GM18907 (cell line): ENCODE measurements at regions not wholly inside any gene's neighbourhood (a gene's known extent, or its start where the extent isn't known, plus 50 kb on each side); places are given as distances from the start of the nearest gene placed in this dataset.
"Not testable (repeated sequence)": the region's sequence is repeated elsewhere in the genome, so short reads cannot be mapped to it uniquely, and the experiment has no call there.

Experiments
- ATAC-seq: cut with Tn5 transposase; IDR thresholded peaks from one replicate; pipeline ENCODE4 v1.9.1; 2021; ENCODE audit warnings: mild to moderate bottlenecking, moderate library complexity; ENCODE audit not compliant: unreplicated experiment

DNA sequence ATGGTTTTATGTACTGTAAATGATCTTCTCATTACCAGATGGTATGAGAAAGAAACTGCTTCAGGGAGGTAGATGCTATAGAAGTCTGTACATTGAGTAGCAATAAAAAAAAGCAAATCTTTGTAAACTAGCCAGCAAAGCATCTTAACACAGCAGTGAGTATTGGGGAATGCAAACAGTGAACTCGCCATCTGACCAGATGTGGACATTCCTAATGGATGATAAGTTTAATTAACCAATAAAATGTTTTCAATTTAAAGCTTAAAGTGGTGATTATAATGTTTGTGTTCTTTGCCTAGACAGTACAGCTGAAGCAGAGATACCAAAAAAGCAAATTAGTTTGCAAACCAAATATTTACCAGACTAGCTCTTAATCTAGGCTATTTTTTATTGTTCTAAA lies 1144.2 kb downstream of the FAT4 start:
- ATAC-seq, result no peak

DNA sequence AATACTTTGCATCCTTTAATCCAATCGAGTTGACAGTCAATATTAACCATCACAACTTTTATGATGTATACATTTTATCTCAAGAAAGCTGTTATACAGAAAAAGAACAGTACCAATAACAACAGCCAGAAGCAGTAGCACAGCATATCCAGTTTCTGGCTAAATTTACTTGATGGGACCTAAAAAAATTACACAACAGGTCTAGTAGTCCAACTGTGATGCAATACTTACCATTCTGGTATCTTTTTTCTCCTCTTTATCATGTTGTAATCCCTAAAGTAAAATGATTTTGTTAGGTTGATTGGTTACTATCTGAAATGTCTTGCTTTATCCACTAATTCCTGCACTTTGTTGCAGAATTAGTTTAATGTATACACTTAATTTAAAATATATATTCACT lies 1150.6 kb downstream of the FAT4 start:
- ATAC-seq, result no peak

DNA sequence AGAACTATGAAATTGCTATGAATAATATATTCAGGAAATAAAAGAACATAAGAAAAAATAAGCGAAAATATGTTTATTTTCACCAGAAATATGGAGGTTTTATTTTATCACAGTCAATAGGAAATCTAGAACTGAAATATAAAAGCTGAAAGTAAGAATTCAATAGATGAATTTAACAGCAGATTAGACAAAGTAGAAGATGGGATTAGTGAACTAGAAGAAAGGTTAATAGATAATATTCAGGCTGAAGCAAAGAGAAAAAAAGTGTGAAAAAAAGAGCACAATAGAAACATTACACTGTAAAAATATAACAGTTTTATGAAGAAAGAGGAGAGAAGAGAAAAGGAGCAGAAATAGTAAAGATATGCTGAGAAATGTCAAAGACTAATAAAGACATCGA lies 1152.1 kb downstream of the FAT4 start:
- ATAC-seq, result no peak

DNA sequence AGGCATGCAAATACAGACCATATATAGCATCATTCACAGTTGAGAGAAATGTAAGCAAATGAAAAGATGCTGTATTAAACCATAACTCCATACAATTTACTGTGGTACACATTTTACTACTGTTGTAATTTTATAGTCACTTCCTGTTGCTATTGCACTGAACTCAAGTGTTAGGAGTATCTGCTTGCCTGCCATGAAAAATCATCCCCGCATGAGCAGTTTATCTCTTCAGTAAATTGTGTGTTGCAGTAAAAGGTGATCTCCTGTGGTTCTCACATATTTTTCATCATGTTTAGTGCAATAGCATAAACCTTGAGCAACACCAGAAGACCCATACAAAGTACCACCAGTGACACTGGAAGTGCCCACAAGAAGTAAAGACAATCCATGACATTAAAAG lies 1153.4 kb downstream of the FAT4 start:
- no peak for ATAC-seq

DNA sequence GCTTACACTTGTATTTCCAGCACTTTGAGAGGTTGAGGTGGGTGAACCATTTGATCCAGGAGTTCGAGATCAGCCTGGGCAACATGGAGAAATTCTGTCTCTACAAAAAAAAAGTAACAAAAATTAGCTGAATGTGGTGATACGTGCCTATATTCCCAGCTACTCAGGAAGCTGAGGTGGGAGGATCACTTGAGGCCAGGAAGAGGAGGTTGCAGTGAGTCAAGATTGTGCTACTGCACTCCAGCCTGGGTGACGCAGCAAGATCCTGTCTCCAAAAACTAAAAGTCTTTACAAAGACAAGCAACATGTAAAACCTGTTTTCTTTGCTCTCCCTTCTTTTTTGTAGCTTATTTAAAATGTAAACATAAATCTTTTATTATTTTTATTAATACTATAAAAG lies 1156.1 kb downstream of the FAT4 start:
- no peak for ATAC-seq

DNA sequence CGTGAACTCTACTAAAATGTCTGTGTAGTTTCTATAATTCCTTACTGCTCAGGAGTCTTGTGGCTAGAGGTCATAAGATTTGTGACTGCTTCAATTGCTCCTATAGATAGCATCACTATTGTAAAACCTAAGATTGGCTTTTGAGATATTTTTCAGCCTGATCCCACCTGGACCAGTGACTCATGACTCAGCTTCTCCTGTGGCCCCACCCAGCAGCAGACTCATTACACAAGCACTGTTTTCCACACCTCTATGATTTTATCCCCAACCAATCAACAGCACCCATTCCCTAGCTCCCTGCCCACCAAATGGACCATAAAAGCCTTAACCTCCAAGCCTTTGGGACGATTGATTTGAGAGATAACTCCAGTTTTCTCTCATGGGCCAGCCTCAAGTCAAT lies 1157.0 kb upstream of the INTU start:
- no peak for ATAC-seq

DNA sequence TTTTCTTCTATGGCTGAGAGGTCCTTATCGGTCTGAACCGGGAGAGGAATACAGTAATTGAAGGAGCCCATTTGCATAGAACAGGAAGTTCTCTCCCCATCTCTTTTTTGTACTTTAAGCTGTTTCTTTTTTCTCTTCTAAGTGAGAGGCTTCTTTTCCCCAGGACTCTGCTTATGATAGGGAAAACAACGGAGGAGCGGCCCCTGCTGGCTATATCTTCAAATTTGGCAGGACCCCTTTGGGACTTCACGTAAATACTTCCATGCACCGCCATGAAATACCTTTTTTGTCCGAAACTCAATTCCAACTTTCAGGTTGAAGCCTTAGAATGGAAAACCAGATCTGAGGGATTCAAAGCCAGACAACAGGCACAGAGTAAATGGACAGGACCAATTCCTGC lies 1153.0 kb upstream of the INTU start:
- ATAC-seq, result no peak

DNA sequence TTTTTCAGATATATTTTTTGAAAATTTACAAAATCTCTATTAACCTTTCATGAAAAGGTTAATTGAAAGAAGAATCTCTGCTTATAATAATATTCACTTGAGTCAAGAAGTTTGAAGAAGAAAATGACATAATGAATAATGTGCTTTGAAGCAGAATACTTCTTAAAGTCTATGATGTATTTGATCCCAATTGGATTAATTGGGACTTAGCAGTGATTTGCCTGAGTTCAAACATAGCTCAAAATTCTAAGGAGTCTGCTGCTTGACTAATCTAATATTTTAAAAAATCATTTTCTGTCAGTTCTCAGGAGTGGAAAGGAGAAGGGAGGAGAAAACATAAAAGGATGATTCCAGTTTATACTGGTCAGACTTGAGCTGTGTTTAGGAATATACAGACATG lies 1150.4 kb upstream of the INTU start:
- no peak for ATAC-seq

DNA sequence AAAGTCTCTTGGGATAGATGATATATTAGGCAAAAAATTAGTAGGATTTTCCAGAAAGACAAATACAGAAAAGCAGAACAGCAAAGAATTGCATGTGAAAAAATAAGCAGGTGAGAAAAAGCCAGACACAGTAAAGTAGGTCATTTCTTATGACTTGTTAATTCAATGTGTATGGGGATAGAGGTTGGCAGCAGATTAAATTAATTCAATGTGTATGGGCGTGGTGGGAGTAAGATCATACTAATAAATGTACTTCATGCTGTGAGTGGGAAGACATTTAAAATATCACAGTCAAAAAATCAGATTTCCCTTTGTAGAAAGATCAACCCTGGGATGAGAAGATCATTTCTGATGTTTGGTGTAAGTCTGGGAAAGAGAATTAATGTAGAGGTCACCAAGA lies 1146.4 kb upstream of the INTU start:
- ATAC-seq, result no peak

DNA sequence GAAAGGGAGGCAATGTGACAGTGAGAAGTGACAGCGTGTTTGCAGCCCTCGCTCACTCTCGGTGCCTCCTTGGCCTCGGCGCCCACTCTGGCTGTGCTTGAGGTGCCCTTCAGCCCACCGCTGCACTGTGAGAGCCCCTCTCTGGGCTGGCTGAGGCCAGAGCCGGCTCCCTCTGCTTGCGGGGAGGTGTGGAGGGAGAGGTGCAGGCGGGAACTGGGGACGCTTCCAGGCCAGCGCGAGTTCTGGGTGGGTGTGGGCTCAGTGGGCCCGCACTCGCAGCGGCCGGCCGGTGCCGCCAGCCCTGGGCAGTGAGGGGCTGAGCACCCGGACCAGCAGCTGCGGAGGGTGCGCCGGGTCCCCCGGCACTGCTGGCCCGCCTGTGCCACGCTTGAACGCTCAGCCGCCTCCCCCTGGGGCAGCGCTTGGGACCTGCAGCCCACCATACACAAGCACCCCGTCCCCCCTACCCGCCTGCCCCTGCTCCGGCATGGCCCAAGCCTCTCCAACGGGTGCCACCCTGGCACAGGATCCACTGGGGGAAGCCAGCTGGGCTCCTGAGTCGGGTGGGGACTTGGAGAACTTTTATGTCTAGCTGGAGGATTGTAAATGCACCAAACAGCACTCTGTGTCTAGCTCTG lies 1142.8 kb upstream of the INTU start:
- ATAC-seq, result no peak

DNA sequence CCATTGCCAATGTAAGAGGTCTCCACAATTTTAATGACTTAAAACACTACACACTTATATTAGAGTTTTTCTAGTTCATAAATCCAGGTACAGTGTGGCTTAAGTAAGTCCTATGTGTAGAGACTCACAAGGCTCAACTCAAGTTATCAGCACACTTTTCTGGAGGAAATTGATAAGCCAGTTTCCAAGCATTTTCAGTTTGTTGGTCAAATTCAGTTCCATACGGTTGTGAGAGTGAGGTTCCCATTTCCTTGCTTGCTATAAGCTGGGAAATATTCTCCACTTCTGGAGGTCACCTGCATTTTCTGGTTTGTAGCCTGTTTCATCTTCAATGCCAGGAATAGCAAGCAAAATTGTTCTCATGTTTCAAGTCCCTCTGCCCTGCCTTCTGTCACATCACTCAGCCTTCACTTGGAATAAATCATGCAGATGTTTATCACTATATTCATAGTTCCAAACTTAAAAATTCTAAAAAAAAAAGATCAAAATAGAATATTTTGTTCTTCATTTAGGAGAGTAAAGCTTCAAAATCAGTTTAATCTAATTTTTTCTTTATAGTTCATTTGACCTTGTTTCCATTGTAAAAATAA lies 1137.5 kb upstream of the INTU start:
- ATAC-seq, result no peak

DNA sequence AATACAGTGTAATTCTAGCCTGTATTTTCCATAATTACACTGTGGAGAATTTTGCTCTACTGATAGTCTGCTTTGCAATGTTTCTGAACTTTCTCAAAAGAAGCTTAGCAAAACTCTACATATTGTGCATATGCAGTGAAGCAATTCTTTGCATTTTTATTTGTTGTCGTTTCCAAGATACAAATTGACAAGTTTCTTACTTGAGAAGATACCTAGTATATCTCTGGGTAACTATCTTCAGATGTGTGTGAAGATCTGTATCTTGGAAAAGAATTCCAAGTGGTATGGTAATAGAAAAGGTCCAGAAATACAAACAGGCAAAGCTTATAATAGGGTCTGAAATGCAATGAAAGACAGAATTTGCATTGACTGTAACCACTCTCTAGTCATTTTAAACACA lies 1119.8 kb upstream of the INTU start:
- no peak for ATAC-seq

DNA sequence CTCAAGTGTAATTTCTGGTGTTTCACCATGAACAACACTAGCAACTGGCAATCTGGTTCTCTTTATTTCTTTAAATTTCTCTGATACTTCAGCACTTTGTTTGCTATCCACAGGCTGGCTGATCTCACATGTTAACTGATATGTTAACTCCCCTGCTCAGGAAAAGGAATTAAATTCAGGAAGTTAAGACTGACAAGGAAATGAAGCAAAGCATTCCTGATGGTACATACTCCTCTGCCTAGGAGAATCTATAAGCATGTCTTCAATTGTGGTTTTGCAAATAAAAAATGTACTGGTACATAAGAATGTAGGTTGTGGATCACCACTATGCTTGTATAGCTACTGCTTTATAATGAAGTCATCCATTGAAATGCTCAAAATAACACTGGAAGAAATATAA lies 1119.2 kb upstream of the INTU start:
- no peak for ATAC-seq

DNA sequence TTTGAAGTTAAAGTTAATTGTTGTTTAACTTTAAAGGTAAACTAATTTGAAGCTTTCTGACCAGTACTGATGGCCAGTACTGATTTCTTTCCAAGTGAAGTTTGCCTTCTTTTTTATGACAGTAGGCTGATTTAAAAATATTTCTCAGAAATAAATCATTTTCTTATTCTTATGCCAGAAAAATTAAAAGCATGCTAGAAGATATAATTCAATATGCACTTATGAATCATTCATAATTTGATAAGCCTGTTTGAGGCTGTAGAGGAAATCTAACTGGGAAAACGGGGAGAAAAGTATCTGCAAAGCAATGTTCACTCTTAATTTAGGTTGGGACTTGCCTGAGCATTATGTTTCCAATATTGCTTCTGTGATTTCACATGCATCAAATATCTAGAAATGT lies 1112.0 kb upstream of the INTU start:
- ATAC-seq, result no peak

DNA sequence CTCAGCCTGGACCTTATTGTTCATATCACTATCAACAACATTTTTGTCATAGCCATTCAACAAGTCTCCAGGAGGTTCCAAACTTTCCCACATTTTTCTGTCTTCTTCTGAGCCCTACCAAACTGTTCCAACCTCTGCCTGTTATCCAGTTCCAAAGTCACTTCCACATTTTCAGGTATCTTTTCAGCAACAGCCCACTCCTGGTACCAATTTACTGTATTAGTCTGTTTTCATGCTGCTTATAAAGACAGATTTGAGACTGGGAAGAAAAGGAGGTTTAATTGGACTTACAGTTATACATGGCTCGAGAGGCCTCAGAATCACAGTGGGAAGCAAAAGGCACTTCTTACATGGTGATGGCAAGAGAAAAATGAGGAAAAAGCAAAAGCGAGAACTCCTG lies 1107.4 kb upstream of the INTU start:
- ATAC-seq, result not testable (repeated sequence)

DNA sequence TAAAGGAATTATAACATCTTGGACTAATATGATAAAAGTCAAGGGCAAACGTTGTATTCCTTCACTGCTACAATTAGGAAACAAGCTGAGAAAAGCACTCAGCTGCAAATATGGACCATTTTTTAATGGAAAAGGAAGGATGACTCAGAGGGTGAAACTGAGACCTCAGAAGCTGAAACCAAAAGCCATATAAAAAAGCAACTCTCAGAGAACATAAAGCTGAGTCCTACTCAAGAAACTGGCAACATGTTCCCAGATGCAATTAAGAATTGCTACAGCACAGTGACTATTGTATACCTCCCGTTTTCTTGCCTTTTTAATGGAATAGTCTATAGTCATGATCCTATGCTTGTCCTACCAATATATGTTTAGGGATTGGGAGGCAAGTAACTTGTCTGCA lies 1106.4 kb upstream of the INTU start:
- no peak for ATAC-seq

DNA sequence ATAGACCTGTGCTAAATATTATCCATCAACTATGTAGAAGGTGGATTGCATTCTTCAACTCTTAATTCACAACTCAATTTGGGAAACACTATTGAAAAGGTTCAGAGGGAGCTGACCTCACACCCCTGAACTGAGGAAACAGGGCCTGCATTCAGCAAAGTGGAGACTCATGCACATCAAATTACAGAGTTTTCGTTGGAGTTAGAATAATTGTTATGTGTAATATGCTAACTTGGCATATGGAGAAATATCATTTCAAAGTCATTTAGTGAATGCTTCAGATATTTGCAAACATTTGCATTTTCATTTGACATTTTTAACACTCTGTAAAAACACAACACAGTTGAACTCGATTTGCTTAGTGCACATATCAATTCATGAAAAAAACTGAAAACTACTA lies 1102.8 kb upstream of the INTU start:
- no peak for ATAC-seq

DNA sequence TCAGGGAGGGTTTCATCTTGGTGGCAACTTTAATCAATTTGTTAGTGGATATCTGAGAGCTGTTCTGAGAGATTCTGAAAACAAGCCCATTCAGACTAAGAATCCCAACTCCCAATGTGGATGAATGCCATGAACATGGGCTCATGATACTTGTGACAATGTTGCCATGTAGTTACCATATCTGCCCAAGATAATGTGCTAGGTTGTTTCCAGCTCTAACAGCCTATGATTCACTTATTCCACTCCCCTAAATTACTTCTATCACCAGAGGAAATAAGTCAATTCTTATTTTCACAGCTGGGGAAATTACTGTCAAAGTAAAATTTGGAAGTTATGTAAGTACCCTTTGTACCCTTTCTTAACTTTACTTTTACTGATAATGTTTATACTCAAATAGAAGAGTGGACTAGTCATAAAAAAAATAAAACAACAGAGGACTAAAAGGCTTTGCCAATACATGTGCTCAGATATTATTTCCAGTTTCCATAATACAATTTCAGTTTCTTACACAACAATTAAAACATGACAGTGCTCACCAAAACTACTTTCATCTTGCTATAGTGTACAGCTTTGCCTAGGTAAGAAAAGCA lies 1101.7 kb upstream of the INTU start:
- no peak for ATAC-seq

DNA sequence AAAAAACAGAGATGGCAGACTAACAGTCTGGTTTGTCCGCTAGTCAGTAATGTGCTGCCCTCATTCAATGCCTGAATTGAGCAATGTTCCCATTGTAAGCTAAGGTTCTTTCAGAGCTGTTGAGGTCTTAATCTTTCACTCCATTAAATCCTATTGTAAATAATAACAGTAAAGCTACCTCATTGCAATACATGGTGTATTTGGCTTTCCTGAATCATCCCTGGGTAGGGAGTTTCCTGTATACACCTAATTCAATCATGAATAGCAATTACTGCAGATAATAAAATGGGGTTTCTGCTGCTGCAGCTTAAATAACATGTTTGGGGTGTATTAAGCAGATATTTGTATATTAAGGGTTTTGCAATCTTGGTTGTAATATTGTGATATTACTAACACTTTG lies 1100.2 kb upstream of the INTU start:
- no peak for ATAC-seq

DNA sequence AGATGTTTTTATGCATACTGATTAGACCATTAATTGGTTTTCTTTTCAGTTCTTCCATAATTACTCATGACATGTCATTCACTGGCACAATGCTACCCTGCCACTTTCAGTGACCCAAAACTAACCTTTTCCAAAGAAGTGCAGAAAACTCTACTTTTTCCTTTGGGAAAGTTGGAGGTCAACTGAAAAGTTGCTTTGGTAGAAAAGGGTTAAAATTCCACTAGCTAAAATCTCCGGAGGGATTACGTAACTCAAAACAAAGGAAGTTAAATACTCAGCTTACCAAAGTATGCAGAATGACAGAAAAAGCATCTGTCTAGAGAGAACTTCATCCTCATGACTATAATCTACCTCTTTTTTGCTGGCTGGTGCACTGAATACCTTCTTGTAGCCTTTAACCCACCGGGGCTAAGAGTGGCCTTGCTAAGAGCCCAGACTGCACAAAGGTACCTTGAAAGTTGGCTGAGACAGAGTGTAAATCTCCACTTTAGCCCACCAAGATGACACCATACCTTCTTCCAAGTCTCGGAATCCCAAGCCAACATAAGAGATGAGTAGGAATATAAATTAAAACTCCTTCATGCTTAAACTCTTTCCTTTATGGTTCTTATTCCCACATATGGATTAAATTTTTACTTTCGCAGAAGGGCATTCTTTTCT lies 1099.5 kb upstream of the INTU start:
- no peak for ATAC-seq

DNA sequence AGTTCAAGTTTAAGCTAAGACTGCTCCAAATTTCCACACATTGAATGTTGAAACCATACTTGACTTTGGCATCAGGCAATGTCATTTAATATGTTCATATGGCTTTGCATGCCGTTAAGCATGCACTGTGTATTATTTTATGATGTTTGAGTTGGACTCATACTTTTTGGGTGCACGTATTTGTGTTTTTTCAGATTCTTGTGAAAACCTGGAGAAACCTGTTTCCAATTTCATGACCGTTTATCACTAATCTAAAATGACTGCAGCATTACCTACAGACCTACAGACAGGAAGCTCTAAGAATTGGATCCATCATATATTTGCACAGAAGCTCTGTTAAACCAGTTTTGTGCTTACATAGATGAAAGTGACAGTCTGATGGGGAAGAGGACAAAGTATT lies 1093.0 kb upstream of the INTU start:
- ATAC-seq, result no peak

DNA sequence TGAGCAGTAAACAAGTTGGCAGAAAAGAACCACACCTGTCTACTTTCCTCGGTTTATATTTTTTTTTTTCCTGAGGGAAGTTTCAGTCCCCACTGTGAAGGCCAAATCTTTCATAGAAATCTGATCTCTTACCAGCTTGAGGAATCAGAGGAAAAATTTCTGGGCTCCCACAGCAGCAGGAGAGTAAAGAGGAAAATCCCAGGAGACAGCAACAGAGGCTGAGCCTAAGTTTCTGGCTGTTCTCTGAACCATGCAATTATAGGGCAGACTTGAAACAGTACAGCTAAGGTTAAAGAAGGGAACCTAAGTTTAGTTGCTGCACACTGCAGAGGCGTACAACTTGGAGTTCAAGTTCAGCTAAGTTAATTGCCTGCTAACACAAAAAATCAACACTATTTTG lies 1090.9 kb upstream of the INTU start:
- no peak for ATAC-seq
